GM21447 (cell line): ENCODE measurements at regions not wholly inside any gene's neighbourhood (a gene's known extent, or its start where the extent isn't known, plus 50 kb on each side); places are given as distances from the start of the nearest gene placed in this dataset.

Source experiments
- ATAC-seq: cut with Tn5 transposase; IDR thresholded peaks from one replicate; pipeline ENCODE4 v1.9.1; 2021; ENCODE audit not compliant: unreplicated experiment

DNA sequence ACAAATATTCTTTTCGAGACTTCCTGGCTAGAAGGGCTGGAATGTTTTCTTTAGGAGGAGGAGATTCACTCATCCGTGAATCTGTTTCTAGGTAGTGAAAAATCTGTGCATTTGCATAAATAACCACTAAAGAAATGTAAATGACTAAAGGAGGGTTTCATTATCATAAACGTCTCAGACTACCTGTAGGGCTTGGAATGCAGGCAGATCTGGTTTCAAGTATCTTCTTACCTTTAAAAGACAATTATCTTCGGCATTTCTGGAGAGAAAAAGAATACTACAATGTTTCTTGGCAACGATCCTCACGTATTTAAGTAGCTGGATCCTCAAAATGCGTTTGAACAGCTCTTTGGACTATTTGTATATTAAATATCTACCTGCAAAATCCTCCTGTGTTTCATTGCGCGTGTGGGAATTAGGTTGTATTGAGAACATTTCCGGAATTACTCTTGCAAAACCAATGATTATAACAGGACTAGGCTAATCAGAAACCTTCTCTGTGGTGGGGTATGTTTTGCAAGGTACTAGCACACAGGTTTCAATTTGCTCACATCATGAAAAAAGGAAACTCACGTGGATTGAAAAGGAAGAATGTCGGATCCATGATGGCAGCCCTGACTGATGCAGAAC, 291.1 kb upstream of the ARGLU1 start:
- ATAC-seq, result no peak

DNA sequence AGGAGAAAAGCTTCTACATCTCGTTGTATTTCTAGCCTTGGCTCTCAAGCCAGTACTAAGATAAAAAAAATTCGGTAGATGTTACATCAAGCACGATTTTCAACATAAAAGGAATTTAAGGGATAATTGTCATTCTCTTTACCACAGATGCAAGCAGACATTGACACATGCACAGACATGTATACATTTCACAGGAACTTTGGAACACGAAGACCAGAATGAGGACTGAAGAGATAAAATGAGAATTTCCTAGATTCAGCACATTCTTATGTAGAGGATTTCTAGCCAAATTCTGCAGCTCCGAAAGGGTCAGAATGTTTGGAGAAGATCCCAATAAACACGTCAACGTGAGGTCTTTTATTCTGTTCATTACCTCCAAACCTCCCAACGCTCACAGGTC, 284.5 kb upstream of the ARGLU1 start:
- ATAC-seq, result no peak

DNA sequence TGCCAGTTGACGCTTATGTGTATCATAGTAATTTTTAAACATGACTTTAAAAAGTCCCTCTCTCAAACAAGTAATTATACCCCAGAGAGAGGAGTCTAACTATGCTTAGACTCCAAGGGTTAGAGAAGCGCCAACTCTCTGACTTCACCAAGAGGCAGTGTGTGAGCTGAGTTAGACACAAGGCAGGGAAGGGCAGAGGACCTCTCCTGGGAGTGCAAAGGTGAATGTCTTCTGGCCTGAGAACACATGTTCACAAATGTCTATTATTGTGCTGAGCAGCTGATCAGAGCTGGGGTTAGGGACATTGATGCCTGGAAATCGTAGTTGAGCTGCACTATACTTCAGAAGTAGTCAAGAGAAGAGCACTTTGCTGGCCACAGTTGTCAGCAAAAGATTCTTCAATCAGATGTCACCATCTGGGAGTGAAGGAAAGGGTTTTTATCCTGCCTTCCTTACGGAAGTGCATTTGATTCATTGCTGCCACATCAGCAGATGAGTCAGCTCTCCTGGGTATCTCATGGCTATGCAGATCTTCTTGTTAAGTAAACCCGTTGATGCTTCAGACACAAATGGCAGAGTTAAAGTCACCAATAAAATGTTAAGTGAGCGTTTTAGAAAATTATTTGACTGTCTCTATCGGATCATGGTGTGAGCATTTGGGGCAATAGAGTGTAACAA, 283.2 kb upstream of the ARGLU1 start:
- no peak for ATAC-seq

DNA sequence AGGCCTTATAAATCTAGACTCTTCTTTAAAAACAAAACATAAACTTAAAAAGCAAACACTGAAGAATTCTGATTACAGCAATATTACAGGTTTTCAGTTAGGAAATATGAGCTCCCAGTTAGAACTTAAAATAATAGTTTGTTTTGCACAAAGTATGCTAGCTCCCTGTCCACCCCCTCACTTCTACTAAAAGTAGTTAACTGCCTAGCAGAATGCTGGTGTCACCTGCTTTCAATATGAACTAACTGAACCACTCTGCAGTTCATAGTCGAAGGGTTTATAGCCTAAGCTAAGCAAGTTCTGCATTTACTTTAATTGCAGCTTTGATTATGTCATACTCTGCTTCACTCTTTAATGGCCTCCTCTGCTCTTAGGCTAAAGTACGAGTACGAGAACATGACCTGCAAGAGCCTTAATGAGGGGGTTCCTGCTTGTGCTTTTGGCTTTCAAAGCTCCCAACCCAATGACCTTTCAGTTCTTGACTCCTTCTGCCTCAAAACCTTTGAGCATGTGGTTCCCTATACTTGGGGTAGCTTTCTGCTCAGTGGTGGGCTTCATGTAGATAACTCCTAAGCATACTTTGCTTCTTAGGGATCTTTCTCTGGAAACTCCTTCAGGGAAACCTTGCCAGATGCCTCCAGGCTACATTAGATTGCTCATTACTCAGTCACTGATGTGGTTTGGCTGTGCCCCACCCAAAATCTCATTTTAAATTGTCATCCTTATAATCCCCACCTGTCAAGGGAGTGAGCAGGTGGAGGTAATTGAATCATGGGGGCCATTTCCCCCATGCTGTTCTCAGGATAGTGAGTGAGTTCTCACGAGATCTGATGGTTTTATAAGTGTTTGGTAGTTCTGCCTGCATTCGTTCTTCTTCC, 278.9 kb upstream of the ARGLU1 start:
- no peak for ATAC-seq

DNA sequence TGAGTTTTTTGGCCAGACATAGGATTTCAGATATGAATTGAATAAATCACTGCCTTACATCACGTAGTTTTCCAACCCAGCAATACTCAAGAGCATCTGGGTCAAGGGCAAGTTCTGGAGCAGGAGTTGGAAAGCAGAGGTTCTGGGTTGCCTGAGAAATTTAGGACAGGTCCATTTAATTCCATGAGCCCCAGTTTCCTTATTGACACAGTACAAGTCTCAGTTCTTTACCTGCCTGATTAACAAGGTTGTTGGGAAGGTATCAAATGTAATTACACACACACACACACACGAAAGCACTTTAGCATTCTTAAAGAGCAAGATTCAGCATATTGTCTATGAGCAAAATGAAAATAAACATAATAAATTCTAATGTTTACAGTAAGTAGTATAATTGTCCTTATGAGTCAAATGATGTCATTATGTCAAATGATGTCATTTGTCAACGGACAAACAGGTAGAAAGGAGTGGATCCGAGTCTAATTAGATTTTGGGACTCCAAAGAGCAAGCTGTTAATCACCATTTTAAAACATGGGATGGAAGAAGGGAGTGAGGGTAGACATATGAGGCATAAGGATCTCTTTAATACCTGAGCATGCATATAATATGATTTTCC, 268.4 kb upstream of the ARGLU1 start:
- ATAC-seq, result no peak

DNA sequence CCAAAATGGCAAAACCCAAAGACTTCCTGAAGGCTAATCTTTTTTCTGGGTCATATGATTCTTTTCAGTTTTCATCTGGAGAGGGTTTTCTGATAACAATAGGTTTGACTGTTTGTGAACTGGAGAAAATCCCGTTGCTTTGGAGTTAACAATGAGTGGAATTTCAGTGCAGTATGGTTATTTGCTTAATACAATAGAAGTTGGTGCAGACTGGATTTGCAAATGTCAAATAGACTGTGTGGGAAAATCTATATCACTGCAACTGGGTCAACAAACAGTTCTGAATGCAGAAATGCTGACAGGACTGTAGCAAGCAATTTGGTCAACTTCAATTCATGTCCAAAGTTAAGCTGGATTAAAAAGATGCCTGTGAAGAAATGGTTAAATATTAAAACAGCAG, 267.5 kb upstream of the ARGLU1 start:
- no peak for ATAC-seq

DNA sequence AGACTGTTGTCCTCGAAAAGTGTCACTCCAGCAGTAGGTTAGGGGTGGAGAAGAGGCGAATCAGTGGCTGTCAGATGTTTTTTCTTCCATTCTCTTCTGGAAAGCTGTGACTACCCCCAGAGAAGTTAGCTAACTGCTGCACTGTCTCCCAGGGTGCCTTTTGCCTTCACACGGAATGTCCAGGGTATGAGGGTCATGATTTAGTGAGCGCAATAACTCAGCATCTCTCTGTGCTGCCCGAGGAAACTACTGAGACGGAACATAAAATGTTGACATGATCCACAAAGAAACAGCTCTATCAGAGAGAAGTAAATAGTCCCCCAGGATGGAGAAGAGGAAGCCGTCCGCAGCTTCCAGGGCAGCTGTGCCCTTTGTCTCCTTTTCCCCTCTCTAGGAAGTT, 254.0 kb upstream of the ARGLU1 start:
- no peak for ATAC-seq

DNA sequence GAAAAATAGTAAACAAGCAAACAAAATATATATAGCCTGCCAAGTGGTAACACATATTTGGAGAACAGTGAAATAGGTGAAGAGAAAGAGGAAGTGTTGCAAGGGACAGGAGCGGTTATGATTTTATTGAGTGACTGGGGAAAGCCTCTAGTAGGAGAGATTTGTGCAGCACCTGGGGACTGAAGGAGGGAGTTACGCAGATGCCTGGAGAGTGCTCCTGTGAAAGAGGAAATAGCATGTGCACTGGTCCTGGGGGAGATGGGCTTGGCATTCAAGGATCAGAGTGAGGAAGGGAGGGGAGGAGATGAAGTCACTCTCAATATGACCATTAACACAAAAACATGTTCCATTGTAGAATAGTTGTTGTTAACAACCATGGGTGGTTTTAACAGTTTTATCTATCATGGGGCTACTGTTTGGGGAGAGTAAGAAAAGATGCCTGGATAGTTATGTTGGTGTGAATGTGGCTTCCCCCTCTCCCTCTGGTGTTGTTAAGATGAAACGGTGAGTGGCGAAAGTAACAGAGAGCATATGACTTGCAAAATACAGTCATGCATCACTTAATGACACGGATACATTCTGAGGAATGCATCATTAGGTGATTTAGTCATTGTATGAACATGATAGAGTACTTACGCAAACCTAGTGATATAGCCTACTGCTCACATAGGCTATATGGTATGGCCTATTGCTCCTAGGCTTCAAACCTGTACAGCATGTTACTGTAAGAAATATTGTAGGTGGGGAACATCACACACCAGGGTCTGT, 251.7 kb upstream of the ARGLU1 start:
- no peak for ATAC-seq

DNA sequence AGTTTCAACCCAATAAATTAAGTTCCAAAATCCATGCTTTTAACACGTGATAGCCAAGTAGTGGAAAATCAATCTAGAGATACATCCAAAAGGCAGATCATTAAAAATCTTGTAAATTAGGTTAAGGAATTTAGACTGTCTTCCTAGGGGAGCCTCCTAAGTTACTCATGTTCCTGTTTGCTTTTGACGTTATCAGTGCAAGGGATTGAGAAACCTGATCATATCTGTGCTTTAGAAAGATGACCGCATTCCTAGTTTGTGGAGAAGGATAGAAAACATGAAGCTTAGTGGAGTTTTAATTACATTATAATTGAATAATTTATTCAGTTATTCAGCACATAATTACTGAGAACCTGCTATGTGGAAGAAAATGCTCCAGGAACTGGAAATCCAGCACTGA, 251.0 kb upstream of the ARGLU1 start:
- ATAC-seq, result no peak

DNA sequence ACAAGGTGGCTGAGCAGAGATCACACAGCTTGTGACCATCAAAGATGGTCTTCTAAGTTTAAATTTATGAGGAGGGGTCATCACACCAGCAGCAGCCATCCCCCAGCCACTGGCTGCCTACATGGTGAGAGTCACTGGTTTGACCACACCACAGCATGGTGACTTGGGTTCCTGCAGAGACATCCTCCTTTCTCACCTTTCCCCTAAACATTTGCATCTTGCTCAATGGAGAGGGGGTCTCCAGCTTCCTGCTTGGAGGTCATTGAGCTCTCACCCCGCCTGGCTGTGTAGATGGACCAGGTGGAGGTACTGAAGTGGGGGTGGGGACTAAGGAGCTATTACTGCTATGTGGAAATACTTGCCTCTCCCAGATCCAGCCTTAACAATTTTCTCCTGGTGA, 247.6 kb upstream of the ARGLU1 start:
- no peak for ATAC-seq

DNA sequence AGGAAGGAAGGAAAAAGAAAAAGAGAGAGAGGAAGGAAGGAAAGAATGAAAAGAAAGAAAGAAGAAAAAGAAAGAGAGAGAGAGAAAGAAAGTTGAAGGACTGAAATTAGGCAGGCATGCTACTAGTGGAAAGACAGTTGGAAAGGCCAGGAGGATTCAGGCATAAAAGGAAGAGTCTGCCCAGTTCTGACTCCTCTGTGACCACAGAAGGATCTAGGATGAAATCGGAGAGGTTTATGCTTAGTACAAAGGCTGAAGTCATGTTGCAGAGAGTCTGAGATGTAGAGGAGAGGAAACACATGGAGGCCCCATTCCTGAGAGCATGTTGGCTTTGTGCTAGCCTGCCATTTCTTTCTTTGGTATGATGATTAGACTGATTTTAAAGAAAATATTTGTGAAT, 246.5 kb upstream of the ARGLU1 start:
- ATAC-seq, result no peak

DNA sequence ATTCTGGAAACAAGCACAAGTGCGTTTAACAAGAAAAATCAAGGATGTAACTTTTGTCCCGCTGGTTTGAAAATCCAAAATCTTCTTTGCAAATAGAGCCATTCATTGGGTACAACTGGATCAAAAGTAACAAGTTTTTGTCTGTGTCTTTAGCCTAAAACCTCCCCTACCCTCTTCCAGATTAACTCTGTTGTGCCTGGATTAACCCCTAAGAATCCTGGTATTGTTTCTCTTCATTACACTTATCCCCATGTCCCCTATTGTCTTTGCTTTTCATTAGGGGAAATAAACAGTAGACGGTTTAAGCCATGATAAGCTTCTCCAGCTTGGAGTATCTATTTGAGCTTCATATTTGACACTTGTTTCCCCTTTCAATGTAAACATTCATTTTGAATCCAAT, 242.1 kb upstream of the ARGLU1 start:
- no peak for ATAC-seq

DNA sequence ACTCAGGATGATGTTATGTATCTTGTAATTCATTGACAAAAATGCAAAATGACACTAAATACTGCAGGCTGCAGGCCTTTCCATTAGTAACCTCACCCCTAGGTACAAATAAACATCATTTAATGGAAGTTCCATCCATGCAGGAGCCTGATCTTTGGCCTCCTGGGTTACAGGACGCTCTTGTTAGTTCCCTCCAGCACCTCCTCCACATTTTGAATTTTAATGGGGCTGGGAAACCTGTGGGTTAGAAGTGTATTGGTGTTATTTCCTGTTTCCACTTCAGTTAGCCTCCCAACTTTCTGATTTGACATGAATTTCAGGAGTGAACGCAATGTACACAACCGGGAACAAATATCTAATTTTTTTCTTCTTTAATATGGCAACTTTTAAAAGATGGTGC, 237.1 kb upstream of the ARGLU1 start:
- no peak for ATAC-seq

DNA sequence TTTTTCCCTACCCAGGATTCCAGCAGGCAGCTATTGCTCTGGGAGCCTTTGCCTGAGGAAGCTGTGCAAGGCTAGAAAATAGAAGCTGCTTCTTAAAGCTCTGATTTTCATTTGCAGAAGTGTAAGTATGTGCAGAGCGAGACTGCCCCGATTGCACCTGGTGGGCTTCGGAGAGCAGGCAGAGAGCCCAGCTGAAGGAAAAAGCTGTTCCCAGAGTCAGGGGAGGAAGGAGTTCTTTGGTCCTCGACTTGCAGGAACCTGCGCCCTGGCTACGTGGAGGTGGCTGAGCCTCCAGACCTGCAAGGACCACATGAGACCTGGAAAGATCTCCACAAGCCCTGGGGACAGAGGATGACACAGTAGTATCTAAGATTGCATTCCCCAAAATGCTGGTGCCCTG, 235.0 kb upstream of the ARGLU1 start:
- ATAC-seq, result no peak

DNA sequence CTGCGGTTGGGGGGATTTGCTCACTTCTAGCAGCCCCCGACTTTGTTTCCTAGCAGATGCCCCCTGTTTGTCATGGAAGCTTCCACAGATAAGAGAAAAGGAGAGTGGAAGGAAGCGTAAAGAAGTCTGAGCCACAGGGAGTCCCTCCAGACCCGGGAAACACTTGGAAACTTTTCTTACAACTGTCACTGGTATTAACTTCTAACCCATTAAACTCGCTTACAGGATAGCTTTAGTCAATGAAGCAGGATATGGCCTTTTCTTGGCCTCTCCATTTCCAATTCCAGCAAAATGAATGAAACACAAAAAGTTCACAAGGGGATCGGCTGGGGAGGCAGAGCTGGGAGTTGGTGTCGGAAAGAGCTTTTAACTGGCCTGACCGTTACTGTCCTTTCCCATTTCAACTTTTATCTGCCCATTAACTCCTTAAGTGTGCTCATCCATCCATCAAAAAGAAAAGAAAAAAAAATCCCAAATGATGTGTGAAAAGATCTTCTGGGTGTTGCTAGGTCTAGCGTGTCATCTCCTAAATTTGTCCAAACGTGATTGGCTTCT, 231.9 kb upstream of the ARGLU1 start:
- ATAC-seq, result no peak

DNA sequence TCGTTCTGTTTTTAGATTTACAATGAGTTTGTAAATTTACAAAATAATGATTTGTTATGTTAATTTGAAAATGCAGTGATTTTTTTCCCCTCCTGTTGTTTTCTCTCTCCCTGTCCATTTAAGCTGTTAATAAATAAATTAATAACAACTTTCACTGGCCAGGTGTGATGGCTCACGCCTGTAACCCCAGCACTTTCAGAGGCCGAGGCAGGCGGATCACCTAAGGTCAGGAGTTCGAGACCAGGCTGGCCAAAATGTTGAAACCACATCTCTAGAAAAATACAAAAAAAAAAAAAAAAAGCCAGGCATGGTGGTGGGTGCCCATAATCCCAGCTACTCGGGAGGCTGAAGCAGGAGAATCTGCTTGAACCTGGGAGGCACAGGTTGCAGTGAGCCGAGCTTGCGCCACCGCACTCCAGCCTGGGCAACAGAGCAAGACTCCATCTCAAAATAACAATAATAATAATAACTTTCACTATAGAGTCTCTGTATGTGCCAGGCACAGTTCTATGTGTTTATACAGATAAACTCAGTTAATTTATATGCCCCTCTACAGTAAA, 229.2 kb upstream of the ARGLU1 start:
- ATAC-seq, result no peak

DNA sequence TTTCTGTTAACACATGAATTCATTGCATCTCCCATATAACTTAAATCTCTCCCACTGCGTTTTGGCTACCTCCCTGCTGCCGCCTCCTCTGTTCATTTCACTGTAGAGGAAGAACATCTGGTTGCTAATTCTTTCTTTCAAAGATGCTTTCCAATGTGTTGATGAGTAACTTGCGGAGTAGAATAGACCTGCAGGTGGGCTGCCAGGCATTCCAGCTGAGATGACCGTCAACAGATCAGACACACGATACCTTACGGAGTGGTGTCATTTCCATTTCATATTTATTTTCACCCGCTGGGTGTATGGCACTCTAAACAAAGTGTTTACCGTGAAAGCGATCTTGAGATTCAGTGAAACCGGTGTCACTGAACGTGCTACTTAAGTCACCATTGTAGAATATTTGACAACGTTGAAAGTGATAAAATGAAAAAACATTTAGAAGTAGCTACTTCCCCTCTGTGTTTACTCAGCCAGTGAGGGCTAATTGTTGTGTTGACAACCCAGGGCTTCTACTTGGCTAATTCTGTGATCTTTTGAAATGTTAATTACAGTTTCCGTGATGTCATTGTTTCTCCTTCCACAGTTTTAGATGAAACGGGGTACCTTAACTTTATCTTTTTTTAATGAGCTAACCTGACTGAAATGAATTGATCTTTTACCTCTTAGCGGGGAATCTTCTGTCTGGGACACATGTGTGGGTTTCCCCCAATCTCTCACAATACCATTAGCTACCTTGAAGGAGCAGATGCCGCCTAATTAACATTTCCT, 228.5 kb upstream of the ARGLU1 start:
- ATAC-seq, result no peak

DNA sequence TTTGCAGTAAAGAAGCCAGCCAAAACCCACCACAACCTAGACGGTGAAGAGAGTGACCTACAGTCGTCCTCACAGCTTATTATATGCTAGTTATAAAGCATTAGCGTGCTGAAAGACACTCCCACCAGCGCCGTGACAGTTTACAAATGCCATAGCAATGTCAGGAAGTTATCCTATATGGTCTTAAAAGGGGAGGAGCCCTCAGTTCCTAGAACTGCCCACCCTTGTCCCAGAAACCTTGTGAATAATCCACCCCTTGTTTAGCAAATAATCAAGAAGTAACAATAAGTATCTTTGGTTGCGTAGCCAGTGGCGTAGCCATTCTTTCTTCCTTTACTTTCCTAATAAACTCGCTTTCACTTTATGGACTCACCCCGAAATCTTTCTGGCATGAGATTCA, 227.9 kb upstream of the ARGLU1 start:
- ATAC-seq, result no peak

DNA sequence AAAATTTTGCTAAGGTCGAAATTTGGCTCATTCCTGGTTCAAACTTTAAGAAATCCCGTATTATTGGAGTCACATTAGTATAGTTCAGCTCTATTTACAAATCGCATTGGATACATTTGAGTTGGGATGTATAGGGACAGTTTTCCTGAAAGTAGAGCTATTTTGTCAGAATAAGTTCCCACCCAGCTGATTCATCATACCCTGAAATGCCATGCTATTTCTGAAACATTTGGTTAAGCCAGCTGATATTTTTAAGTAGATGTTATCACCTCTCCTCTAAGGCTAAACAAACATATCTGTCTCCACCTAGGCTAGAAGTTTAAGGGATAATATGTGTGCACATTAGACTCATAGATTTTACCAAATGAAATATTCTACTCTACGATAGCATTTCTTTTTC, 226.2 kb upstream of the ARGLU1 start:
- no peak for ATAC-seq

DNA sequence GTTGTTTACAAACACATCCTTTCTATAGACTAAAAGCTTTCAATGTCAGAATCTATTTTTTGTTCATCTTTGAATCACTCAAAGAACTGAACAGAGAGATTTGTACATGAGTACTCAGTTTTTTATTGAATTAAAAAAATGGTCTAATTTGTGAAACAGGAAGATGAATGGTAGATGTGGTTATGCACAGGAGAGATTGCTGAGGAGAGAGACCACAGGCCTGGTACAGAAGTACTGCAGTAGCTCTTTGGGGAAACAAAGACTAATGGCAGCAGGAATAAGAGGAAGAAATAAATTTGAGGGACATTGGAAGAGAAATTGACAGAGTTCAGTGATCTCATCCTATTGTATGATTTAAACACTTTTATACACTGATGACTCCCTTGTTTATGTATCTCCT, 222.0 kb upstream of the ARGLU1 start:
- no peak for ATAC-seq
